Hepatocyte (in vitro differentiated cells): ENCODE measurements at regions not wholly inside any gene's neighbourhood (a gene's known extent, or its start where the extent isn't known, plus 50 kb on each side); places are given as distances from the start of the nearest gene placed in this dataset.
"Not testable (repeated sequence)": the region's sequence is repeated elsewhere in the genome, so short reads cannot be mapped to it uniquely, and the experiment has no call there.

ENCODE experiments used
- DNase-seq: peaks from one replicate; pipeline ENCODE4 v3.0.0-alpha.2; 2016; ENCODE audit warnings: low spot score
- H2AFZ ChIP-seq: fragments of 200-600 bp; sonication (generic); 2 replicates; pipeline ENCODE4 v1.6.0; 2016; ENCODE audit warnings: antibody characterized with exemption, mild to moderate bottlenecking
- H3K27ac ChIP-seq: fragments of 200-600 bp; sonication (generic); 2 replicates; pipeline ENCODE4 v1.5.1; 2016; ENCODE audit warnings: mild to moderate bottlenecking
- H3K27me3 ChIP-seq: fragments of 200-600 bp; sonication (generic); 2 replicates; pipeline ENCODE4 v1.6.1; 2016
- H3K36me3 ChIP-seq: fragments of 200-600 bp; sonication (generic); replicated peaks from 2 replicates; pipeline ENCODE4 v1.5.1; 2016; ENCODE audit warnings: low read depth; ENCODE audit not compliant: insufficient read depth
- H3K4me1 ChIP-seq: fragments of 200-600 bp; sonication (generic); 2 replicates; pipeline ENCODE4 v1.5.1; 2016; ENCODE audit warnings: mild to moderate bottlenecking, moderate library complexity; ENCODE audit not compliant: insufficient read depth
- H3K4me2 ChIP-seq: fragments of 200-600 bp; sonication (generic); 2 replicates; pipeline ENCODE4 v1.6.0; 2016
- H3K4me3 ChIP-seq: fragments of 200-600 bp; sonication (generic); 2 replicates; pipeline ENCODE4 v1.5.1; 2016; ENCODE audit warnings: mild to moderate bottlenecking
- H3K79me2 ChIP-seq: fragments of 200-600 bp; sonication (generic); 2 replicates; pipeline ENCODE4 v1.6.0; 2017; ENCODE audit warnings: mild to moderate bottlenecking
- H3K9me2 ChIP-seq: fragments of 200-600 bp; sonication (generic); replicated peaks from 2 replicates; pipeline ENCODE4 v1.6.0; 2017; ENCODE audit warnings: mild to moderate bottlenecking; ENCODE audit not compliant: insufficient read depth
- H3K9me3 ChIP-seq: fragments of 200-600 bp; sonication (generic); 2 replicates; pipeline ENCODE4 v1.5.1; 2016; ENCODE audit warnings: low read depth, mild to moderate bottlenecking
- H4K20me1 ChIP-seq: fragments of 200-600 bp; sonication (generic); 2 replicates; pipeline ENCODE4 v1.6.0; 2016; ENCODE audit warnings: mild to moderate bottlenecking; ENCODE audit not compliant: insufficient read depth, poor library complexity, severe bottlenecking
- CTCF ChIP-seq: fragments of 200-600 bp; sonication (generic); IDR thresholded peaks from 2 replicates; pipeline ENCODE4 v1.5.1; 2016; ENCODE audit warnings: antibody characterized with exemption, mild to moderate bottlenecking; ENCODE audit not compliant: poor library complexity
- EZH2 ChIP-seq: fragments of 200-600 bp; sonication (generic); IDR thresholded peaks from 2 replicates; pipeline ENCODE4 v1.6.1; 2016; ENCODE audit warnings: antibody characterized with exemption, mild to moderate bottlenecking, borderline replicate concordance
- EZH2phosphoT487 ChIP-seq: fragments of 200-600 bp; sonication (generic); IDR thresholded peaks from one replicate; pipeline ENCODE4 v1.6.1; 2018; ENCODE audit warnings: antibody characterized with exemption, mild to moderate bottlenecking, low read depth, moderate library complexity; ENCODE audit not compliant: unreplicated experiment, severe bottlenecking
- WGBS: methylation state at CpG from one replicate; pipeline ENCODE4 v1.1.6; 2016; ENCODE audit warnings: low lambda C conversion rate; ENCODE audit errors: missing lambda C conversion rate; 5-methylcytosine and 5-hydroxymethylcytosine counted together

GRCh38 chr5:136743052-136743451 is 377.7 kb upstream of the TRPC7 start:
- TF ChIP-seq EZH2 (no peak), EZH2phosphoT487 (no peak), CTCF (no peak)
- Histone ChIP-seq H3K9me3 (no peaks in the 10 kb centered on the region), H3K9me2 (no peaks in the 10 kb centered on the region), H3K4me2 (no peak overlapping the region), H3K27me3 (no peaks in the 10 kb centered on the region), H3K4me3 (no peak overlapping the region), H4K20me1 (no peaks in the 10 kb centered on the region), H3K36me3 (no peaks in the 10 kb centered on the region), H3K27ac (no peak overlapping the region), H2AFZ (no peak overlapping the region), H3K79me2 (no peaks in the 10 kb centered on the region), H3K4me1 (no peaks in the 10 kb centered on the region)
- WGBS: 100% methylated on average over 1 of the region's 1 CpG
- no peak for DNase-seq

GRCh38 chr5:136740228-136740627 is 374.9 kb upstream of the TRPC7 start:
- no peak overlapping the region for H3K4me3 ChIP-seq
- no peaks in the 10 kb centered on the region for H3K27me3 ChIP-seq
- H3K79me2 ChIP-seq: no peaks in the 10 kb centered on the region
- no peak overlapping the region for H2AFZ ChIP-seq
- no peaks in the 10 kb centered on the region for H4K20me1 ChIP-seq
- no peak overlapping the region for H3K4me2 ChIP-seq
- no peak for TF ChIP-seq CTCF
- TF ChIP-seq EZH2phosphoT487: no peak
- no peak for TF ChIP-seq EZH2
- no peak overlapping the region for H3K27ac ChIP-seq
- no peak for DNase-seq
- no peaks in the 10 kb centered on the region for H3K36me3 ChIP-seq
- no peaks in the 10 kb centered on the region for H3K9me3 ChIP-seq
- no peaks in the 10 kb centered on the region for H3K9me2 ChIP-seq
- no peaks in the 10 kb centered on the region for H3K4me1 ChIP-seq

- H3K9me2 ChIP-seq, H4K20me1 ChIP-seq, H3K27me3 ChIP-seq, DNase-seq, H3K79me2 ChIP-seq, H3K4me1 ChIP-seq, H3K9me3 ChIP-seq, H3K4me3 ChIP-seq, H3K36me3 ChIP-seq, H3K27ac ChIP-seq, H2AFZ ChIP-seq, H3K4me2 ChIP-seq: not testable (repeated sequence)
- 76% methylated on average over 4 of the region's 4 CpGs for WGBS
Observed at GRCh38 chr5:136739271-136739670, 373.9 kb upstream of the TRPC7 start.

DNA sequence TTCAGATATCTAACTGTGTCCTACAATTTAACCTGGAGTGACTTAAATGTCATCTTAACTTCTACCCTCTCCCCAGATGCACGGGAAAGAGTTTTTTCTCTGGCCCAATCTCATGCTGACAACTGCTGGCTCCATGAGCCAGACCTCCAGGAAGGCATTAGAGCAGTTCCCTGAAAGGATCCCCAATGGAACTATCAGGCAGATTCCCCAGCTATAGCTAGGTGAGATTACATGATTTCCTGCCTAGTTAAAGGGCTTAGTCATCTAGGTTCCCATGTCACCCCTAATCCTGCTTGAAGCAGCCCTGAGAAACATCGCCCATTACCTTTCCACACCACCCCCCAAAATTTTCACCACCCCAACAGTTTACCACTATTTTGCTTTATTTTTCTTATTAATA is 373.5 kb upstream of the TRPC7 start:
- no peaks in the 10 kb centered on the region for H3K9me2 ChIP-seq
- WGBS: 62% methylated on average over 2 of the region's 2 CpGs
- no peaks in the 10 kb centered on the region for H3K79me2 ChIP-seq
- DNase-seq: no peak
- no peaks in the 10 kb centered on the region for H3K27me3 ChIP-seq
- H3K9me3 ChIP-seq: no peaks in the 10 kb centered on the region
- H3K4me1 ChIP-seq: no peaks in the 10 kb centered on the region
- H3K4me2 ChIP-seq: no peak overlapping the region
- no peak for TF ChIP-seq CTCF
- no peak for TF ChIP-seq EZH2phosphoT487
- TF ChIP-seq EZH2: no peak
- H3K4me3 ChIP-seq: no peak overlapping the region
- H4K20me1 ChIP-seq: no peaks in the 10 kb centered on the region
- no peak overlapping the region for H3K27ac ChIP-seq
- H2AFZ ChIP-seq: no peak overlapping the region
- H3K36me3 ChIP-seq: no peaks in the 10 kb centered on the region
